ENCODE measurements at regions not wholly inside any gene's neighbourhood (a gene's known extent, or its start where the extent isn't known, plus 50 kb on each side); places are given as distances from the start of the nearest gene placed in this dataset.

DNA sequence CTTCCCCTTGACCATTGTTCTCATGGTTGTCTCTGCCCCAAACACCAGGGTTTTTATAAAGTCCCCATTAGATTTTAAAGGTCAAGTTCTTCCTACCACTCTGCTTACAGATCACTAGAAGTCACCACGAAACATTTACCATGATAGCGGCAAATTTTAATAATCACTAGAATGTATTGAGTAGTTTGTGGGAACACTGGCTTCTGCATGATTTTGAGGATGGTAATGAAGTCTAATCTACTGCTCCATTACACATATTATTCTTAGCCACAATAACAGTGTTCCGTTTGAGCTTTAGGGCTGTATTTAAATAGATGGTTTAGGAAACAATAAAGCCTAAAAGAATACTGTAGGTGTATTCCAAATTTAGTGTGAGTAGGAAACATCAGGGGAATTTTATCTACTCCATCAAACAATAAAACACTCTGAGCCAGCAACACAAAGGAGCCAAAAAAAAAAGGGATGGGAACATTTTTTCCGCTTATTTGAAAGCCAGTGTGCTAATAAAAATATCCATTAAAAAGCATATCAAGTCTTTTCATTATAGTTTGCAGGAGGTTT is 49.7 kb downstream of the KLF12 start:
- DNase-seq (ENCODE audit: low read depth) = no peak

- DNase-seq (ENCODE audit: low read depth) = no peak
Observed at GRCh38 chr13:74082741-74083160, 51.5 kb downstream of the KLF12 start.

DNA sequence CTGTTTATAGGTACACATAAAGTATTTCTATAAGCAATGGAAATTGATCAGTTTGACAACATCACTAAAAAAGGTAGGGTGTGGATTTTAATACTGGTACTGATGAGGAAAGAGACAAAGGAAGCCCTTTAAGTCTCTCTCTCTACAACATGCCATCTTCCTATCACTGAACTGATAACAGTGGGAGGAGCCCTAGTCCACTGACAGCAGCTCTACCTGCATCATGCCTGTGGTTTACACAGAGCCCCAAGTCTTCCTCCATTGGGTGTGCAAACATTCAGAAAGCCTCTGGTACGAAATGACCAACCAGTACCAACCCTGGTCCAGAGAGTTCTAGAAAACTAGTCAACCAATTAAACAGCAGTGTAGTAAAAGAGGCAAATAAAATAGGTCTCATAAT is 53.4 kb downstream of the KLF12 start:
- no peak for DNase-seq (ENCODE audit: low read depth)

DNA sequence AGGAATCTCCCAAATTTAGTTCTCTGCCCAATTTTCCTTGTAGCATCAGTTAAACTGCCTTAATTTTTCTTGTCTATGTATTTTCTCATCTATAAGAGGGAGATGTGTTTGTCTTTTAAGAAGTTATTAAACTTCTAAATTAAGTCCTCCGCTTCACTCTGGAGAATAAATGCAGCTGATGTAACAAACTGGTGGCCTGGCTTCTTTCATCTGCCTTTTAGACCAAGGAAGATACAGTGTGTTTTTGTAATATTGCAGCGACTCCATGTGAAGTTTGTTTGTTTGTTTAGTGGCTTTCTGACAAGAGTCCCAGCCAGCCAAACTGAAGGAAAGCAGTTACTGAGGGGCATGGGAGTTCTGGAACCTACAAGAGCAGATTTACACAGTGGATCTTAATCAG is 56.4 kb downstream of the KLF12 start:
- DNase-seq (ENCODE audit: low read depth) = no peak

GRCh38 chr13:74077375-74077774 is 56.8 kb downstream of the KLF12 start:
- DNase-seq (ENCODE audit: low read depth) = no peak

DNA sequence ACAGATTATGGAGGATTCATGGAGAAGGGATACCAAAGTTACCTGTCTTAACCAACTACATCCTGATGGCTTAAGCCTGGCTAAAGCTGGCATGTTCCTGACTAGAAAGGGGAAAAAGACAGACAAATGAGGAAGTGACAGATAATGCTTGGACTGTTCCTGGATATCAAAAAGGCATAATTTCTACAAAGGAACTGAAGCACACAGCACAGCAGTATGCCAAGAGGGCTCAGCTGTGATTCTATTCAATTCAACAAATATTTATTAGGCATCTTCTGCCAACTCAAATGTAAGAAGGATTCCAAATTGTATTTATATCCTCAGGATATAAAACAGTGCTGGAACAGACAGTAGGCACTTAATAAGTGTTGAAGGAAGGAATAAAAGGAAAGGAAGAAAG is 59.5 kb downstream of the KLF12 start:
- DNase-seq (ENCODE audit: low read depth) = no peak

GRCh38 chr13:74073274-74073673 is 60.9 kb downstream of the KLF12 start:
- no peak for DNase-seq (ENCODE audit: low read depth)

DNA sequence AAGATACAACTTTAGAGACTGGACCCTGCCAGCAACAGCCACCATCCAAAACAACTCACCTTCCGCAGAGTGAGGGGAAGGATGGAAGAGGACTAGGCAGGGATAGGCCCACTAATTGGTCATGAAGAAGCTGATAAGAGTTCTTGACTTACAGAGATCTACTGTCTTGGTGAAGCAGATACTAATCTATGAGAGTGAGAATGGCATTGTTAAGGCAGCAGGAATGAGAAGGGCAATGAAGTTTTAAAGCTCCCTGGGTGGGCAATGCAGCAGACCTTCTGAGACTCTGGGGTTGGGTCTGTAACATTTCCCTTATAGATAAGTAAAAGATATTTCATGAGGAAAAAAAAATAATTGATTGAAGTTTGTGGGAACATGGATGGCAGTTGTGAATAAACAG is 63.7 kb downstream of the KLF12 start:
- DNase-seq (ENCODE audit: low read depth) = no peak

DNA sequence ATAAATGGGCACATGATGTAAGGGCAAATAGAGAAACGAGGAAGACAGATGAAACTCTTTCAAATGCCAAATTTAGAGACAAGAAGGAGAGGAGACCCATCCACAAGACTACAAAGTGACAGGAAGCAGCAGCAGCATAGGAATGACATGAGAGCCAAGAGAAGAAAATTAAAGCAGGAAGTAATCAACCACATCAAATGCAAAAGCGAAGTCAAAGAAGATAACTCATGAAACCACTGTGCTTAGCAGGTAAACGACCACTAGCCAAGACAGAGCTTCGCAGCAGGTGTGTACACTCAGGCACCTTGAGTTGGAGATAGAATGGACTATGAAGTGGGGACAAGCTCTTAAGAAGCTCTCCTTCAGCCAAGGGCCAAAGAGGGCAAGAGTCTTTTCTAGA is 64.1 kb downstream of the KLF12 start:
- peak; percentile 1 for DNase-seq (ENCODE audit: low read depth)

GRCh38 chr13:74068471-74068870 is 65.7 kb downstream of the KLF12 start:
- no peak for DNase-seq (ENCODE audit: low read depth)

- DNase-seq (ENCODE audit: low read depth) = no peak
Observed at GRCh38 chr13:74067818-74068217, 66.4 kb downstream of the KLF12 start.

DNA sequence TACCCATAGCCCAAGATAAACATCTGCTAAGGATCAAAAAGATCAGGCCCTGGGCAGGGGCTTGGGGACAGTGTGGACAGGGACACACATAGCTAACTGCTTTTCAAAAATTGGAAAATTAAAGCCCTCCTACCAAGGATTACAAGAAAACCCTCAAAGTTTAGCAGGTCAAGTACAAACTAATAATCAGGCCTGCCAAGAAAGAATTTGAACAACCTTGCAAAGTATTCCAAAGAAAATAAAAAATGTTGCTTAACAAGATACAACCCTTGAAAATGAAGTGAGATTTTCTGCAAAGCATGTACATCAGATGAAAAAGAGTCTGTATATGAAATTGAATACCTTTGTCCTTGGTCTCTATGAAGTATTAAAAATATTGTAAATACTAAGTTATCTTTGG is 67.3 kb downstream of the KLF12 start:
- no peak for DNase-seq (ENCODE audit: low read depth)

- DNase-seq (ENCODE audit: low read depth) = no peak
Observed at GRCh38 chr13:74064805-74065312, 69.3 kb downstream of the KLF12 start.

DNA sequence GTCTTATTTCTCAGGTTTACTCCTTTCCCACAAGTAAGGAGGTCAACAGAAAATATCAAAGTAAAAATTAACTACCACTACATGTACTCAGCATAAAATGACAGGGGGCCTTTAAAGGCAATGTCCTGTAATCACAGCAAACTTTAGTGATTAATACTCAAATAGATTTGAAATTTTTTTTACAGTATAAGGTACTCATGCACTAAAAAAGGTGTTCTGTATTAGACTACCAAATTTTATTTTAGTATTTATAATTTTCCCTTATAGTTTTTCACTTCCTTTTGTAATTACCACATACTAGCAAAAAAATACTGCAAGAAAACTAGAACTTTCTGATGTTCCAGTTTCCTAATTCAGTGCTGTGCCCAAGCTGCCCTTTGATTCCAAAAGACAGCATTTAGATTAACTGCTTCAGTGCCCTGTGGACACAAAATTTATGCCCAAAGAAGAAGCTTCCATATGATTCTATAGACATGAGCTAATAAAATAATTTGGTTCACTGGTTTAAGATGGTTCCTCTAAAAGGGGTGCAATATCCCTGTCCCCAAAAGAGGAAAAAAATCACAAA is 70.6 kb downstream of the KLF12 start:
- no peak for DNase-seq (ENCODE audit: low read depth)

DNA sequence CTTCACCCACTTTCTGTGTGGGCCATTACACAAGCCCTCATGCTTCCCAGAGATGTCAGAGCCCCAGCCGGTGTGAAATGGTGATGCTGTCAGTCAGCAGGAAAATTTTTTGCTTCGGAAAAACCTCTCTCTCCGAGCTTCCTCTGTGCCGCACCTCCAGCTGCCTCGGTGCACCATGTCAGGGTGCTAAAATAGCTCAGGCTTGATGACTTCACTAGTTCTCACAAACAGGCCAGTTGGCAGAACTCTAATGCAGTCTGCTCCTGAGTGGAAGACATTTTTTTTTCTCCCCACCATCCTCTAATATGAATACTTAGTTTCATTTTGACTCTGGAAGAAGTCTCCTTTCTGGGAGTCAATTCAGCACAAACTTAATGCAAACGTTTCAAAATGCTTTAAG is 71.3 kb downstream of the KLF12 start:
- DNase-seq (ENCODE audit: low read depth) = no peak

GRCh38 chr13:74061926-74062595 is 72.1 kb downstream of the KLF12 start:
- DNase-seq (ENCODE audit: low read depth) = no peak

- no peak for DNase-seq (ENCODE audit: low read depth)
Observed at GRCh38 chr13:74056801-74057542, 77.2 kb downstream of the KLF12 start.

DNA sequence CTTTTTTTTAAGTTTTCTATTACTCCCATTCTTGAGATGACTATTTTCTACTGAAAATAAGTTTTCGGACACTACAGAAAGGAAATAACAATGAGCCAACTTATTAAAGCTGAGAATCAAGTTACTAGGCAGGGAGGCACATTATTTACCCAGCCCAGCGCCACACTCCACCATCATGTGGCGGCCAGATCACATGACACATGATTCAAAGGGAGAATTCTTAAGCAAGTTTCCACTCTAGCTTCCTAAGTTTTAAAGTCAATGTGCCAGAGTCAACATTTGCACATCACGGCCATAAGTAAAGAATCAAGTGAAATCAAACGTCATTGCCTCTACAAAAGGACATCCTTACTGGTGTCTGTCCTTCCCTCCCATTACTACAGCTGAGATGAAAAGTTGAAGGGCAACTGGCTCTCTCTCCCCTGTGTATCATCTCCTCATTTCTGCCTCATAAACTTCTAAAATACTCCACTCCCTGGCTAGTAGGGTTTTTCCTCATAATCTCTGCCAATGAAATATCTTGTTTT is 81.7 kb downstream of the KLF12 start:
- DNase-seq (ENCODE audit: low read depth) = no peak

DNA sequence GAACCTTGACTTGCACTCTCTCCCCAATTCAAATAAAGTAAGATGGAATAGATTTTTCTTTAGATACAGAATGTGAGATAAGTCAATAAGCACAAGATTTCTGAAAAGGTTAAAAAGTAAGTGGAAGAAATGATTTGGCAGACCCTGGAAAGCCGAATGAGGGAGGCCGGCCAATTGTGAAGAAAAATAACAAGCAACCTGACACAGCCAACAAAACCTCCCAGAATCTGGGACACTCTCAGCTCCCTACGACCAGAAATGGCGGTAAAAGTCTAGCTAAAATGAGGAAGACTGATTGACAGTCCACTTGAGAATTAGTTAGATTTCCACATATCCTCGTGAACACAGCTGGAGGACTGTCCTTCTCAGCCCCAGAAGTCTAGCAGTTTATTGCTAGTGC is 85.4 kb downstream of the KLF12 start:
- DNase-seq (ENCODE audit: low read depth) = no peak

GRCh38 chr13:74047931-74048600 is 86.1 kb downstream of the KLF12 start:
- no peak for DNase-seq (ENCODE audit: low read depth)

DNA sequence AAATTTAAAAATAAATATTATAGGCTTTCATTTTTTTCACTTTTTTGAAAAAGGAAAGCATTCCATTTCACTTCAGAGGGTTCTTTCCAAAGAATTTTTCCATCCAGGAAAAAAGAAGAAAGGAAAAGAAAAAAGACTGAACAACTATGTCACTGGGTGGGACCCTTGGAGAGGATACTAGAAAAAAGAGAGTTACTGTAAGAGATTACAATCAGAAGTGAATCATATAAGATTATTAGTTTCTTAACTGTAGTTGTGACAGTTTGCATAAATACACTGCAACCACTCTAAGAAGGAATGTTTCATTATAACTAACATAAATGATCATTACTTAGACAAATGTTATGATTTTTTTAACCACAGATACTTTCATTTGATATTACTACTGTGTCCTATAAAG is 87.8 kb downstream of the KLF12 start:
- DNase-seq (ENCODE audit: low read depth) = no peak

DNA sequence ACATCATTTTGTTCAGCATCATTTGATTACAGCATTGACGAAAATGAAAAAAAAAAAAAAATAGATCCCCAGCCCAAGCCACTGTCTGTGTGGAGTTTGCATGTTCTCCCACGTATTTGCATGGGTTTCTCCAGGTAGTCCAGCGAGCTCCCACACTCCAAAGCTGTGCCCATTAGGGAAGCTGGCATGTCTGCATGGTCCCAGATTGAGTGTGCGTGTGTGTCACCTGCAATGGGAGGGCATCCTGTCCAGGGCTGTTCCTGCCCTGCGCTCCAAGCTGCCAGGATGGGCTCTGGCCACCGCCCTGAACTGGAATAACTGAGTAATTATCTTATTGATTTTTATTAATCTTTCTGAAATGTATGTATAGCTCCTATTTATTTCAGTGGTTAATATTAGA is 88.6 kb downstream of the KLF12 start:
- DNase-seq (ENCODE audit: low read depth) = no peak
